Psoas muscle (tissue), 7 donors: ENCODE measurements at regions not wholly inside any gene's neighbourhood (a gene's known extent, or its start where the extent isn't known, plus 50 kb on each side); places are given as distances from the start of the nearest gene placed in this dataset.

Source experiments
- ATAC-seq, 4 donors: fragments of 200-7000 bp; cut with Tn5 transposase; one replicate each; pipeline ENCODE4 v1.9.1; 2020; ENCODE audit warnings: moderate library complexity in 3 of 4, mild to moderate bottlenecking in 2 of 4
- DNase-seq, 2 donors: peaks; one replicate each; pipeline ENCODE4 v3.0.0-alpha.2; 2020
- H3K27ac ChIP-seq: fragments of 200-600 bp; one replicate; pipeline ENCODE4 v1.8.0; 2022
- H3K27me3 ChIP-seq, 3 donors: fragments of 200-600 bp in 1 of 3; one replicate each; pipeline versions ENCODE4 v1.6.1 to v1.8.0; 2013 to 2022; ENCODE audit warnings: low read length in 2 of 3, mild to moderate bottlenecking in 2 of 3, moderate library complexity in 1 of 3; ENCODE audit not compliant: insufficient read depth in 3 of 3
- H3K36me3 ChIP-seq, 2 donors: fragments of 200-600 bp in 1 of 2; one replicate each; pipeline versions ENCODE4 v1.6.1 to v1.8.0; 2013 to 2022; ENCODE audit warnings: low read depth in 1 of 2, mild to moderate bottlenecking in 1 of 2, moderate library complexity in 1 of 2; ENCODE audit not compliant: insufficient read depth in 1 of 2
- H3K4me1 ChIP-seq: fragments of 200-600 bp; one replicate; pipeline ENCODE4 v1.8.0; 2022
- H3K4me3 ChIP-seq: fragments of 200-600 bp; one replicate; pipeline ENCODE4 v1.8.0; 2022; ENCODE audit warnings: mild to moderate bottlenecking
- H3K9me3 ChIP-seq: fragments of 200-600 bp; one replicate; pipeline ENCODE4 v1.8.0; 2022
- WGBS, 3 donors: extraction: QIAGEN DNeasy Blood & Tissue Kit; methylation state at CpG; one replicate each; pipeline versions ENCODE4 v1.1.6 to v1.1.7; 2013; 5-methylcytosine and 5-hydroxymethylcytosine counted together
- intact Hi-C, 2 donors: fragments of 100-400 bp; cut with DNase I; formaldehyde crosslinking; loops; one replicate each; pipeline versions ENCODE4 v1.11.0 to v1.14.2; 2022
- TF ChIP-seq, protein P1 (sequence below): fragments of 200-600 bp; IDR thresholded peaks from one replicate; pipeline ENCODE4 v1.8.0; 2022; ENCODE audit warnings: antibody characterized with exemption
- donor health status: healthy with polysubstance abuse.
- donor health status: DM: no; HTN: no; CAD: no; lungs with moderate emphysema.
- donor health status: Bipolar disorder and iron deficiency.
- donor health status: healthy.
- donor health status: DM: yes; HTN: yes; CAD: no.
- donor health status: DM: no; HTN: no; CAD: no.
- donor health status: DM: yes; HTN: yes; CAD: no.

DNA sequence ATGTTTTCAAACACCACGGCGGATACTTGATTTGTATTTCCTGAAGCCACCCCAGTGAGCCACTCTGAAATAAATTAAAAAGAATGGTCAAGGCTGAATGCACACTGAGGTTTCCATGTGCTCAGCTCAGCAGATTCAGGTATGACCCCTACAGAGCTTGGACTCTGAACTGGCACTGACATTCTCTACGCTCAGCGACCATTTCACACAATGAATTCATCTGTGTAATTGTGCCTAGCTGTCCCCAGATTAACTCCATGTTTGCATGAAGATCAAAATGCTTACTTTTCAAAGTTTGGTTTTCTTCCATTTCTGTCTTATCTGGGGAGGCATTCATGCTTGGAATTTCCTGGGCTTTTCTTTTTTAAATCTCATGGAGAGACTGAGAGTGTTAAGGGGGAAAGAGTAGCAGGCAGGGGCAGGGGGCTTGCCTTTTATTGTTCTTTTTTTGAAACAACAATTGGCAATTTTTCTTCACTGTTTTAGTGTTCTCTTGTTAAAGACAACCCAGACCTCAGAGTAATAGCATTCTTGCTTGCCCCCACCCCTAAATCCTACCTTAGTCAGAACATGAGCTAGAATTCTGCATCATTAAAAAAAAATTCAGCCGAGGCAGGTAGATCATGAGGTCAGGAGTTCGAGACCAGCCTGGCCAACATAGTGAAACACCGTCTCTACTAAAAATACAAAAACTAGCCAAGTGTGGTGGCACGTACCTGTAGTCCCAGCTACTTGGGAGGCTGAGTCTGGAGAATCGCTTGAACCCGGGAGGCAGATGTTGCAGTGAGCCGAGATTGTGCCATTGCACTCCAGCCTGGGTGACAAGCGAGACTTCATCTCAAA lies 85.5 kb upstream of the HNF1B start:
- Histone ChIP-seq H3K27ac (no peak overlapping the region), H3K27me3 (peaks cover 0 to 2% (median 0%) of the 10 kb centered on the region in 3 donors), H3K4me1 (no peaks in the 10 kb centered on the region), H3K4me3 (no peak overlapping the region), H3K36me3 (no peaks in the 10 kb centered on the region), H3K9me3 (no peaks in the 10 kb centered on the region)
- ATAC-seq (no peak), DNase-seq (no peak)
- TF ChIP-seq, protein P1, sequence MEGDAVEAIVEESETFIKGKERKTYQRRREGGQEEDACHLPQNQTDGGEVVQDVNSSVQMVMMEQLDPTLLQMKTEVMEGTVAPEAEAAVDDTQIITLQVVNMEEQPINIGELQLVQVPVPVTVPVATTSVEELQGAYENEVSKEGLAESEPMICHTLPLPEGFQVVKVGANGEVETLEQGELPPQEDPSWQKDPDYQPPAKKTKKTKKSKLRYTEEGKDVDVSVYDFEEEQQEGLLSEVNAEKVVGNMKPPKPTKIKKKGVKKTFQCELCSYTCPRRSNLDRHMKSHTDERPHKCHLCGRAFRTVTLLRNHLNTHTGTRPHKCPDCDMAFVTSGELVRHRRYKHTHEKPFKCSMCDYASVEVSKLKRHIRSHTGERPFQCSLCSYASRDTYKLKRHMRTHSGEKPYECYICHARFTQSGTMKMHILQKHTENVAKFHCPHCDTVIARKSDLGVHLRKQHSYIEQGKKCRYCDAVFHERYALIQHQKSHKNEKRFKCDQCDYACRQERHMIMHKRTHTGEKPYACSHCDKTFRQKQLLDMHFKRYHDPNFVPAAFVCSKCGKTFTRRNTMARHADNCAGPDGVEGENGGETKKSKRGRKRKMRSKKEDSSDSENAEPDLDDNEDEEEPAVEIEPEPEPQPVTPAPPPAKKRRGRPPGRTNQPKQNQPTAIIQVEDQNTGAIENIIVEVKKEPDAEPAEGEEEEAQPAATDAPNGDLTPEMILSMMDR: no peak
- intact Hi-C loops: no loop called here
- 76 to 79% (median 79%) methylated on average over 12 of the region's 12 CpGs for WGBS, 3 donors

DNA sequence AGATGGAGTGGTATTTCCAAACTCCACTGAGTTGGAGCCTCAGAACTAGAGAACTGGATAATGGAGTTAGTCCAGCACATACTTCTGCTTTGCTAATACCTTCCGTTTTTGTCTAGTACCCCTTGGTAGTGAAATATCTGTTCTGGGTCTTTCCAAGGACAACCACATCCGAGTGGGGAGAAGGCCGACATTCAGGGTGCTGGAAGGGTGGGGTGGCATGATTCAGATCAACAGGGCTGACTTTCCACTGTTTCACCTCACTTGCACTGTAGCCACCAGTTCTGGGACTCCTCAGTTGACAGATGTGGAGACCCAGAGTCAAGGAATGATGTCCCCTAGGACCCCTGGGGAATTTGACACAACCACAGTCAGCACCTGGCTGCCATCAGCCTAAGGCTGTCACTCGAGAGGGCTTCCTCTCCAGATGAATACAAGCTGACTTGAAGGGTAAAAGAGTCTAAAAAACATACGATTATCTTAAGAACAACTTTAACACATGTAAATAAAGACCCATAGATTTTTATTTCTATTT lies 84.8 kb upstream of the HNF1B start:
- whole genome bisulfite sequencing, 3 donors: 56 to 66% (median 60%) methylated on average over 5 of the region's 5 CpGs
- Histone ChIP-seq H3K9me3 (no peaks in the 10 kb centered on the region), H3K27me3 (no peaks in the 10 kb centered on the region), H3K4me1 (no peaks in the 10 kb centered on the region), H3K27ac (no peak overlapping the region), H3K36me3 (no peaks in the 10 kb centered on the region), H3K4me3 (no peak overlapping the region)
- ATAC-seq: no peak
- DNase-seq: no peak
- TF ChIP-seq, protein P1: no peak
- intact Hi-C loops: loop anchor here in 1 of 2 donors (10.0 kb wide), 1 partner anchor 65 kb away; no protein-coding TSS in a partner anchor

DNA sequence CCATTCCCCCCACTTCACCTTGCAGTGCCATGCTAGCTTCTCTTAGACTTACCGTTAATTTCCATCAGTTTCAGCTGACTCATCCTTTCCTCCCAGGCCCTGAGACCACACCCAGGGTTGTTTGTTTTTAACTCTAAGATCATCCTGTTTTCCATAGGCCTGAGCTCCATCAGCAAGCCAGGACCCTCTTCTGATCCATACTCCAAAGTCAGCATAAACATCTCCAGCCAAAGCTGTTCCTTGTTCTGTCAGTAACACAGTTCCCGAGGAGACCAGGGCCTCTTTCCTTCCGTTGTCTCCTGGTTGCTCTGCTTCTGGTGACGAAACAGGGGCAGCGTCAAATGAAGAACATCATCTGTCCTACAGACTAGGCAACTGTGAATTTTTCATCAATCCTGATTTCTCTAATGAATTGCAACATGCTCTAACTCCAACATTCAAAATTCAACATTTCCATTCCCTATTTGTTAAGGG lies 83.8 kb upstream of the HNF1B start:
- intact Hi-C loops: loop anchor here in 1 of 2 donors (10.0 kb wide), 1 partner anchor 64 kb away; no protein-coding TSS in a partner anchor
- H3K4me1 ChIP-seq: no peaks in the 10 kb centered on the region
- WGBS, 3 donors: 53 to 60% (median 60%) methylated on average over 5 of the region's 5 CpGs
- DNase-seq (no peak), ATAC-seq (no peak)
- H3K27me3 ChIP-seq: no peaks in the 10 kb centered on the region
- TF ChIP-seq, protein P1: no peak
- no peaks in the 10 kb centered on the region for H3K9me3 ChIP-seq
- H3K36me3 ChIP-seq: no peaks in the 10 kb centered on the region
- H3K4me3 ChIP-seq: no peak overlapping the region
- no peak overlapping the region for H3K27ac ChIP-seq

DNA sequence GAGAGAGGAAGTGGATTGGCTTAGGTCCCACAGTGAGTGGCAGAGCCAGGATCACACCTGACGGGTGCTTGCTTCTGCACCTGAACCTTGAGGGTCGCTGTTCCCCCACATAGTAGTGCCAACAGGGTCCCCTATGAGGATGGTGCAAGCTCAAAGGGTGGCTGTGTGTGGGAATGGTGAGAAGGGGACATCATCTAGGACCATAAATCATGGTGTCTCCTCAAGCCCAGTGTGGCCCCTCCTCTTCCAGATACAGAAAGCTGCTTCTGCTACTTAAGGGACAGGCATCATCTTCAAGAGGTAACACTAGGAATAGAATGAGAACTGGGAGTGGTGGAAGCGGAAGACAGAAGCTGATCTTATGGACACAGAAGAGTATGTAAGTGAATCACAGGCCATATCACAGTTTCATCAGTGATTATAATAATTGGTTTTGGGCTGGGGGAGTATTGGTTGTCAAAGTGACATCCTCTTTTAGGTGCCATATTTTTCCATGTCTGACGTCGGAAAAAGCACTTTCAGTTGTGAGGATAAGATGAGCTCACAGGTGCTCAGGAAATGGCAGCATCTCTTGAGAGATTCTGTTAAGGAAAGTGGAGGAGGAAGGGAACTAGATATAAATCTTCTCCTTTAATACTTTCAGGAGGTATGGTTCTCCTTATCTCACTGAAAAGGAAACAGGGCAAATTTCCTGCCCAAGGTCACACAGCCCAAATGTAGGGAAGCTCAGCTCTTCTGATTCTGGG lies 83.2 kb upstream of the HNF1B start:
- intact Hi-C loops: loop anchor here in 1 of 2 donors (10.0 kb wide), 1 partner anchor 63 kb away; no protein-coding TSS in a partner anchor
- ATAC-seq: no peak
- TF ChIP-seq, protein P1: no peak
- Histone ChIP-seq H3K27ac (no peak overlapping the region), H3K9me3 (no peaks in the 10 kb centered on the region), H3K36me3 (no peaks in the 10 kb centered on the region), H3K4me1 (no peaks in the 10 kb centered on the region), H3K27me3 (no peaks in the 10 kb centered on the region), H3K4me3 (no peak overlapping the region)
- no peak for DNase-seq
- WGBS, 3 donors: 70 to 73% (median 73%) methylated on average over 5 of the region's 5 CpGs
